ENCODE measurements at regions not wholly inside any gene's neighbourhood (a gene's known extent, or its start where the extent isn't known, plus 50 kb on each side); places are given as distances from the start of the nearest gene placed in this dataset.

GRCh38 chr10:53690524-53691240 lies 918.1 kb upstream of the MBL2 start:
- H3K4me2 ChIP-seq (ENCODE audit: insufficient read depth, low read length, poor library complexity, severe bottlenecking) = no peak overlapping the region
- no peak overlapping the region for H4K91ac ChIP-seq (ENCODE audit: low read depth, low read length, poor library complexity)
- H3K36me3 ChIP-seq (replicated peaks in 1 of 2; ENCODE audit: control insufficient read depth in 2 of 2, insufficient read depth in 2 of 2, low read length in 2 of 2) = no peaks in the 10 kb centered on the region
- H3K27me3 ChIP-seq (ENCODE audit: control insufficient read depth in 3 of 3, insufficient read depth in 3 of 3, low read depth in 1 of 3, low read length in 3 of 3) = no peaks in the 10 kb centered on the region
- H3K4me1 ChIP-seq (ENCODE audit: control insufficient read depth in 2 of 2, insufficient read depth in 1 of 2, low read depth in 1 of 2, low read length in 2 of 2) = no peaks in the 10 kb centered on the region
- no peak overlapping the region for H2BK5ac ChIP-seq (ENCODE audit: low read length)
- H3K27ac ChIP-seq (replicated peaks; ENCODE audit: low read length) = no peak overlapping the region
- no peak overlapping the region for H3K9ac ChIP-seq (ENCODE audit: low read depth, low read length, poor library complexity)
- H3K14ac ChIP-seq (ENCODE audit: low read length) = no peak overlapping the region
- peaks cover 0 to 2% of the 10 kb centered on the region in 2 donors for H3K9me3 ChIP-seq (replicated peaks in 1 of 2; ENCODE audit: control insufficient read depth in 2 of 2, insufficient read depth in 1 of 2, low read depth in 1 of 2, low read length in 2 of 2)
- no peak overlapping the region for H3K4me3 ChIP-seq (ENCODE audit: low read length in 2 of 2)
- no peaks in the 10 kb centered on the region for H3K79me1 ChIP-seq (ENCODE audit: low read depth, low read length)
- no peak overlapping the region for H2AFZ ChIP-seq (ENCODE audit: low read length)
- H3K18ac ChIP-seq (ENCODE audit: low read length) = no peak overlapping the region
- no peak overlapping the region for H3K4ac ChIP-seq (ENCODE audit: low read length)
- no peak overlapping the region for H3K23ac ChIP-seq (ENCODE audit: low read depth, low read length, poor library complexity)
- WGBS, 2 donors (ENCODE audit: extremely low coverage in 2 of 2, insufficient read length in 2 of 2, insufficient replicate concordance in 1 of 2) = no CpG with 5 or more reads among the region's 5 CpGs
- H2AK5ac ChIP-seq (ENCODE audit: low read depth, low read length) = no peak overlapping the region
- no peak overlapping the region for H4K8ac ChIP-seq (ENCODE audit: low read depth, low read length)
- H2BK12ac ChIP-seq (ENCODE audit: low read length) = no peak overlapping the region
- H2BK15ac ChIP-seq (ENCODE audit: low read length) = no peak overlapping the region
- H2BK120ac ChIP-seq (ENCODE audit: low read depth, low read length) = no peak overlapping the region
- no peak for DNase-seq (ENCODE audit: low spot score)

GRCh38 chr10:53687800-53688199 lies 915.2 kb upstream of the MBL2 start:
- Histone ChIP-seq H3K4me2 (ENCODE audit: insufficient read depth, low read length, poor library complexity, severe bottlenecking) (no peak overlapping the region), H3K9ac (ENCODE audit: low read depth, low read length, poor library complexity) (no peak overlapping the region), H3K4ac (ENCODE audit: low read length) (no peak overlapping the region), H2BK120ac (ENCODE audit: low read depth, low read length) (no peak overlapping the region), H3K23ac (ENCODE audit: low read depth, low read length, poor library complexity) (no peak overlapping the region), H3K18ac (ENCODE audit: low read length) (no peak overlapping the region), H4K91ac (ENCODE audit: low read depth, low read length, poor library complexity) (no peak overlapping the region), H3K4me3 (ENCODE audit: low read length in 2 of 2) (no peak overlapping the region), H2BK12ac (ENCODE audit: low read length) (no peak overlapping the region), H2AK5ac (ENCODE audit: low read depth, low read length) (no peak overlapping the region), H3K79me1 (ENCODE audit: low read depth, low read length) (no peaks in the 10 kb centered on the region), H3K9me3 (replicated peaks in 1 of 2; ENCODE audit: control insufficient read depth in 2 of 2, insufficient read depth in 1 of 2, low read depth in 1 of 2, low read length in 2 of 2) (no peaks in the 10 kb centered on the region), H4K8ac (ENCODE audit: low read depth, low read length) (no peak overlapping the region), H3K27ac (replicated peaks; ENCODE audit: low read length) (no peak overlapping the region), H2BK15ac (ENCODE audit: low read length) (no peak overlapping the region), H3K27me3 (ENCODE audit: control insufficient read depth in 3 of 3, insufficient read depth in 3 of 3, low read depth in 1 of 3, low read length in 3 of 3) (no peaks in the 10 kb centered on the region), H3K4me1 (ENCODE audit: control insufficient read depth in 2 of 2, insufficient read depth in 1 of 2, low read depth in 1 of 2, low read length in 2 of 2) (no peaks in the 10 kb centered on the region), H3K36me3 (replicated peaks in 1 of 2; ENCODE audit: control insufficient read depth in 2 of 2, insufficient read depth in 2 of 2, low read length in 2 of 2) (no peaks in the 10 kb centered on the region), H2BK5ac (ENCODE audit: low read length) (no peak overlapping the region), H2AFZ (ENCODE audit: low read length) (no peak overlapping the region), H3K14ac (ENCODE audit: low read length) (no peak overlapping the region)
- WGBS, 2 donors (ENCODE audit: extremely low coverage in 2 of 2, insufficient read length in 2 of 2, insufficient replicate concordance in 1 of 2) = no CpG with 5 or more reads among the region's 1 CpG
- DNase-seq (ENCODE audit: low spot score) = no peak

DNA sequence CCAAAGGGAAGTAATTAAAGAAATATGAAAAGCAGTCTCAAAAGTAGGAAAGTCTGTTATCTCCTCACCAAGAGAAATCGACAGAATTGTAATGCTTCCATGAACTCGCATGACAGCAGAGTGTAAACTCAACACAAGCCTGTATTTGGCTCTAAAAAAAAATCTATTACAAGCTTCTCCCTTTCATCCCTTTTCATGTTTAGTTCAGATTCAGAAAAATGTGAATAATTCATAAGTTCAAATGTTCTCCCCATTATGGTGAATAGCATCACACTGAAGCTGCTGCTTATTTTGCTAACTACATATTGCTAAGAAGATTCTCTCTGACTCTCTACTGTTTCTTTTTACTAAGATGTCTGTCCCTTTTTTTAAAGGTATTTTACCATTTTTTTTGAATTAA lies 910.3 kb upstream of the MBL2 start:
- Histone ChIP-seq H3K4me2 (ENCODE audit: insufficient read depth, low read length, poor library complexity, severe bottlenecking) (no peak overlapping the region), H3K9ac (ENCODE audit: low read depth, low read length, poor library complexity) (no peak overlapping the region), H3K4me3 (ENCODE audit: low read length in 2 of 2) (no peak overlapping the region), H3K79me1 (ENCODE audit: low read depth, low read length) (no peaks in the 10 kb centered on the region), H3K27ac (replicated peaks; ENCODE audit: low read length) (no peak overlapping the region), H3K4me1 (ENCODE audit: control insufficient read depth in 2 of 2, insufficient read depth in 1 of 2, low read depth in 1 of 2, low read length in 2 of 2) (no peaks in the 10 kb centered on the region), H3K27me3 (ENCODE audit: control insufficient read depth in 3 of 3, insufficient read depth in 3 of 3, low read depth in 1 of 3, low read length in 3 of 3) (no peaks in the 10 kb centered on the region), H4K8ac (ENCODE audit: low read depth, low read length) (no peak overlapping the region), H3K4ac (ENCODE audit: low read length) (no peak overlapping the region), H2AFZ (ENCODE audit: low read length) (peak overlapping the region; percentile 52), H2BK15ac (ENCODE audit: low read length) (no peak overlapping the region), H3K36me3 (replicated peaks in 1 of 2; ENCODE audit: control insufficient read depth in 2 of 2, insufficient read depth in 2 of 2, low read length in 2 of 2) (no peaks in the 10 kb centered on the region), H2AK5ac (ENCODE audit: low read depth, low read length) (no peak overlapping the region), H3K9me3 (replicated peaks in 1 of 2; ENCODE audit: control insufficient read depth in 2 of 2, insufficient read depth in 1 of 2, low read depth in 1 of 2, low read length in 2 of 2) (no peaks in the 10 kb centered on the region), H3K14ac (ENCODE audit: low read length) (no peak overlapping the region), H2BK5ac (ENCODE audit: low read length) (no peak overlapping the region), H2BK12ac (ENCODE audit: low read length) (no peak overlapping the region), H2BK120ac (ENCODE audit: low read depth, low read length) (no peak overlapping the region), H3K23ac (ENCODE audit: low read depth, low read length, poor library complexity) (no peak overlapping the region), H3K18ac (ENCODE audit: low read length) (no peak overlapping the region), H4K91ac (ENCODE audit: low read depth, low read length, poor library complexity) (no peak overlapping the region)
- DNase-seq (ENCODE audit: low spot score) = no peak
- no CpG with 5 or more reads among the region's 2 CpGs for WGBS, 2 donors (ENCODE audit: extremely low coverage in 2 of 2, insufficient read length in 2 of 2, insufficient replicate concordance in 1 of 2)

- Histone ChIP-seq H3K23ac (ENCODE audit: low read depth, low read length, poor library complexity) (no peak overlapping the region), H3K4me3 (ENCODE audit: low read length in 2 of 2) (no peak overlapping the region), H3K18ac (ENCODE audit: low read length) (no peak overlapping the region), H3K9ac (ENCODE audit: low read depth, low read length, poor library complexity) (no peak overlapping the region), H4K91ac (ENCODE audit: low read depth, low read length, poor library complexity) (no peak overlapping the region), H2AK5ac (ENCODE audit: low read depth, low read length) (no peak overlapping the region), H3K27me3 (ENCODE audit: control insufficient read depth in 3 of 3, insufficient read depth in 3 of 3, low read depth in 1 of 3, low read length in 3 of 3) (no peaks in the 10 kb centered on the region), H2BK5ac (ENCODE audit: low read length) (no peak overlapping the region), H4K8ac (ENCODE audit: low read depth, low read length) (no peak overlapping the region), H3K79me1 (ENCODE audit: low read depth, low read length) (no peaks in the 10 kb centered on the region), H3K4me2 (ENCODE audit: insufficient read depth, low read length, poor library complexity, severe bottlenecking) (no peak overlapping the region), H3K4ac (ENCODE audit: low read length) (no peak overlapping the region), H3K9me3 (replicated peaks in 1 of 2; ENCODE audit: control insufficient read depth in 2 of 2, insufficient read depth in 1 of 2, low read depth in 1 of 2, low read length in 2 of 2) (no peaks in the 10 kb centered on the region), H2BK15ac (ENCODE audit: low read length) (no peak overlapping the region), H3K4me1 (ENCODE audit: control insufficient read depth in 2 of 2, insufficient read depth in 1 of 2, low read depth in 1 of 2, low read length in 2 of 2) (no peaks in the 10 kb centered on the region), H2AFZ (ENCODE audit: low read length) (peak overlapping the region; percentile 52), H3K27ac (replicated peaks; ENCODE audit: low read length) (no peak overlapping the region), H3K36me3 (replicated peaks in 1 of 2; ENCODE audit: control insufficient read depth in 2 of 2, insufficient read depth in 2 of 2, low read length in 2 of 2) (no peaks in the 10 kb centered on the region), H2BK120ac (ENCODE audit: low read depth, low read length) (no peak overlapping the region), H3K14ac (ENCODE audit: low read length) (no peak overlapping the region), H2BK12ac (ENCODE audit: low read length) (no peak overlapping the region)
- DNase-seq (ENCODE audit: low spot score) = no peak
- no CpG with 5 or more reads among the region's 7 CpGs for WGBS, 2 donors (ENCODE audit: extremely low coverage in 2 of 2, insufficient read length in 2 of 2, insufficient replicate concordance in 1 of 2)
Observed at GRCh38 chr10:53682458-53682857, 909.9 kb upstream of the MBL2 start.
